K562 (cell line): ENCODE measurements at regions not wholly inside any gene's neighbourhood (a gene's known extent, or its start where the extent isn't known, plus 50 kb on each side); places are given as distances from the start of the nearest gene placed in this dataset.

Experiments
- ATAC-seq: fragments of 200-7000 bp; cut with Tn5 transposase; 3 replicates; pipeline ENCODE4 v1.9.1; 2020; ENCODE audit warnings: moderate library complexity
- BruUV-seq: library from RNA; stranded (reverse); fragments of 400-500 nt; replicated peaks from 2 replicates; lab custom pipeline; 2021; lab: Mats Ljungman, UMichigan
- CTCF ChIA-PET: fragments of 300-600 bp; formaldehyde crosslinking; extraction: SDS; loops from one replicate; lab custom pipeline; 2021; ENCODE audit warnings: low intra/inter-chr PET ratio; lab: Yijun Ruan, JAX
- POLR2A ChIA-PET: fragments of 300-600, 350-650 bp; sonication (Branson Sonifier 250); formaldehyde crosslinking; extraction: SDS; loops from one replicate; lab custom pipeline; 2021; ENCODE audit warnings: antibody characterized with exemption, inconsistent platforms; lab: Yijun Ruan, JAX
- DNase-seq, 4 experiments: peaks; one replicate each; pipeline versions ENCODE4 v3.0.0 to v3.0.0-alpha.2; 2011 to 2018; ENCODE audit warnings: low spot score in 3 of 4, mixed read lengths in 3 of 4; ENCODE audit errors: extremely low read depth in 1 of 4
- FAIRE-seq: peaks from 2 replicates; lab custom pipeline; 2011; peaks lifted over from hg19 to GRCh38; lab: Jason Lieb, UNC
- H2AFZ ChIP-seq: 2 replicates; pipeline ENCODE4 v1.6.0; 2011; ENCODE audit warnings: low read depth, low read length, control low read depth, inconsistent platforms
- H3K27ac ChIP-seq: fragments of 200-600 bp; 3 replicates; pipeline ENCODE4 v1.8.0; 2011; ENCODE audit warnings: low read depth, mild to moderate bottlenecking, control low read depth, inconsistent platforms, low read length, moderate library complexity, mixed read lengths; ENCODE audit errors: extremely low read depth
- H3K27me3 ChIP-seq, 2 experiments: fragments of 300-600 bp in 1 of 2; 2 replicates in 1 of 2; 3 replicates in 1 of 2; pipeline versions ENCODE4 v1.6.0 to v1.8.0; 2011; ENCODE audit warnings: inconsistent platforms in 2 of 2, low read length in 2 of 2, mild to moderate bottlenecking in 1 of 2, mixed read lengths in 1 of 2, moderate library complexity in 1 of 2; ENCODE audit not compliant: control insufficient read depth in 2 of 2, insufficient read depth in 2 of 2
- H3K36me3 ChIP-seq: fragments of 300-600 bp; 3 replicates; pipeline ENCODE4 v1.8.0; 2011; ENCODE audit warnings: mild to moderate bottlenecking, low read length, inconsistent platforms; ENCODE audit not compliant: control insufficient read depth, insufficient read depth
- H3K4me1 ChIP-seq, 2 experiments: fragments of 200-600 bp in 1 of 2; replicated peaks in 1 of 2; 2 replicates in 1 of 2; 3 replicates in 1 of 2; pipeline versions ENCODE4 v1.5.1 to v1.8.0; 2011; ENCODE audit warnings: inconsistent platforms in 2 of 2, low read length in 2 of 2, mild to moderate bottlenecking in 1 of 2, mixed read lengths in 1 of 2, moderate library complexity in 1 of 2; ENCODE audit not compliant: control insufficient read depth in 2 of 2, insufficient read depth in 2 of 2
- H3K4me2 ChIP-seq: 2 replicates; pipeline ENCODE4 v1.6.1; 2011; ENCODE audit warnings: low read length, control low read depth, inconsistent platforms, mixed read lengths; ENCODE audit not compliant: insufficient read depth
- H3K4me3 ChIP-seq: fragments of 200-600 bp; sonication (generic), shearing (Covaris generic); 2 replicates; pipeline ENCODE4 v1.5.1; 2016; ENCODE audit warnings: control low read depth, inconsistent platforms
- H3K79me2 ChIP-seq: fragments of 200-600 bp; 3 replicates; pipeline ENCODE4 v1.8.0; 2011; ENCODE audit warnings: low read length, inconsistent platforms; ENCODE audit not compliant: control insufficient read depth, insufficient read depth
- H3K9ac ChIP-seq, 2 experiments: 2 replicates each; pipeline versions ENCODE4 v1.6.0 to v1.6.1; 2011; ENCODE audit warnings: low read depth in 2 of 2, low read length in 2 of 2, control low read depth in 1 of 2, inconsistent platforms in 1 of 2, mild to moderate bottlenecking in 1 of 2, mixed read lengths in 1 of 2; ENCODE audit not compliant: insufficient read depth in 1 of 2
- H3K9me1 ChIP-seq: one replicate; pipeline ENCODE4 v1.6.0; 2011; ENCODE audit warnings: inconsistent platforms, mild to moderate bottlenecking, low read length, moderate library complexity; ENCODE audit not compliant: control insufficient read depth, insufficient read depth
- H3K9me3 ChIP-seq: replicated peaks from 2 replicates; pipeline ENCODE4 v1.5.1; 2011; ENCODE audit warnings: low read depth, low read length, inconsistent platforms; ENCODE audit not compliant: control insufficient read depth, insufficient read depth
- H4K20me1 ChIP-seq: replicated peaks from 2 replicates; pipeline ENCODE4 v1.6.1; 2011; ENCODE audit warnings: low read length, inconsistent platforms, mixed read lengths; ENCODE audit not compliant: control insufficient read depth, insufficient read depth
- ARHGAP35 ChIP-seq: fragments of 450-650 bp; IDR thresholded peaks from 2 replicates; pipeline ENCODE4 v1.6.1; 2018; ENCODE audit not compliant: partially characterized antibody
- ARID2 ChIP-seq: fragments of 450-650 bp; IDR thresholded peaks from 2 replicates; pipeline ENCODE4 v1.6.1; 2017; ENCODE audit warnings: antibody characterized with exemption, mild to moderate bottlenecking
- CBX8 ChIP-seq: fragments of 200-600 bp; sonication (generic); IDR thresholded peaks from 2 replicates; pipeline ENCODE4 v1.6.1; 2012; ENCODE audit warnings: borderline replicate concordance, mixed run types, low read depth, mild to moderate bottlenecking, moderate library complexity, mixed read lengths, low read length, control low read depth, inconsistent platforms; ENCODE audit not compliant: poor library complexity, severe bottlenecking; ENCODE audit errors: extremely low read depth
- CHD1 ChIP-seq: fragments of 200-600 bp; sonication (generic); IDR thresholded peaks from one replicate; pipeline ENCODE4 v1.6.1; 2012; ENCODE audit warnings: mild to moderate bottlenecking, moderate library complexity, low read length, inconsistent platforms
- CSDE1 ChIP-seq, 2 experiments: fragments of 450-650 bp; IDR thresholded peaks; 2 replicates each; pipeline ENCODE4 v1.6.1; 2016; ENCODE audit warnings: mild to moderate bottlenecking in 1 of 2
- SMAD3 ChIP-seq: fragments of 450-650 bp; formaldehyde crosslinking; conservative IDR thresholded peaks from 2 replicates; pipeline ENCODE4 v1.4.0; 2020; ENCODE audit warnings: mild to moderate bottlenecking
- ZFP36 ChIP-seq: fragments of 150-350 bp; IDR thresholded peaks from 2 replicates; pipeline ENCODE4 v1.6.1; 2018; ENCODE audit warnings: low read length, low read depth; ENCODE audit not compliant: partially characterized antibody
- ZFPM2 ChIP-seq: fragments of 250-450 bp; sonication (Bioruptor Pico); IDR thresholded peaks from 2 replicates; pipeline ENCODE4 v1.5.1; 2022; ENCODE audit warnings: mild to moderate bottlenecking
- ZNF707 ChIP-seq: fragments of 250-450 bp; sonication (Bioruptor Pico); conservative IDR thresholded peaks from 2 replicates; pipeline ENCODE4 v1.8.0; 2022; ENCODE audit warnings: inconsistent platforms, mild to moderate bottlenecking, moderate library complexity
- ZNF764 ChIP-seq: fragments of 250-450 bp; sonication (Bioruptor Pico); IDR thresholded peaks from 2 replicates; pipeline ENCODE4 v1.4.0; 2020; ENCODE audit warnings: low read depth, mild to moderate bottlenecking, moderate library complexity
- WGBS: fragments of 100-300 bp; shearing (Covaris generic); methylation state at CpG from one replicate; pipeline ENCODE4 v1.1.6; 2016; ENCODE audit warnings: low coverage, mixed read lengths; ENCODE audit not compliant: insufficient coverage; ENCODE audit errors: missing lambda C conversion rate; 5-methylcytosine and 5-hydroxymethylcytosine counted together
- in situ Hi-C: fragments of 300-500 bp; cut with MboI; formaldehyde crosslinking; loops from 4 replicates; pipeline ENCODE4 v1.15.0; 2018; ENCODE audit warnings: inconsistent platforms, mixed read lengths
- intact Hi-C: fragments of 100-400 bp; cut with micrococcal nuclease; formaldehyde crosslinking; loops from 2 replicates; pipeline ENCODE4 v1.14.2; 2022
- TF ChIP-seq, protein P1 (sequence below): fragments of 450-650 bp; IDR thresholded peaks from 2 replicates; pipeline ENCODE4 v1.6.1; 2016; ENCODE audit warnings: mild to moderate bottlenecking
- TF ChIP-seq, protein P2 (sequence below): fragments of 450-650 bp; IDR thresholded peaks from 2 replicates; pipeline ENCODE4 v1.6.1; 2016; ENCODE audit warnings: borderline replicate concordance

DNA sequence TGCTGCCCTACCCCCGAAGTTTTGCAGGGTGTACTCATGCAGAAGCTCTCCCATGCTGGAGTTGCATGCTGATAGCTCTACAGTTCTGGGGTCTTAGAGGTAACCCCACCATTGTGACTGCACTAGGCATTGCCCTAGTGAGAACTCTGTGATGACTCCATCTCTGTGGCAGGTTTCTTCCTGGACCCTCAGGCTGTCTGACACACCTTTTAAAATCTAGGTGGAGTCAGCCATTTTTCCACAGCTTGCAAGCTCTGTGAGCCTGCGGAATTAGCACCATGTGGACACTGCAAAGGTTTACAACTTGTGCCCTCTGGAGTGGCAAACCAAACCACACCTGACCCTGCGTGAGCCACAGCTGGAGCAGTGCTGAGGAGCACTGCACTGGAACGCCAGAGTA, 636.2 kb upstream of the SPRY2 start:
- no peak overlapping the region for H3K4me2 ChIP-seq
- H3K9me1 ChIP-seq, result no peaks in the 10 kb centered on the region
- CTCF ChIA-PET, result no interaction called here
- no peak overlapping the region for H3K4me3 ChIP-seq
- intact Hi-C loops, result no loop called here
- TF ChIP-seq, protein P1, sequence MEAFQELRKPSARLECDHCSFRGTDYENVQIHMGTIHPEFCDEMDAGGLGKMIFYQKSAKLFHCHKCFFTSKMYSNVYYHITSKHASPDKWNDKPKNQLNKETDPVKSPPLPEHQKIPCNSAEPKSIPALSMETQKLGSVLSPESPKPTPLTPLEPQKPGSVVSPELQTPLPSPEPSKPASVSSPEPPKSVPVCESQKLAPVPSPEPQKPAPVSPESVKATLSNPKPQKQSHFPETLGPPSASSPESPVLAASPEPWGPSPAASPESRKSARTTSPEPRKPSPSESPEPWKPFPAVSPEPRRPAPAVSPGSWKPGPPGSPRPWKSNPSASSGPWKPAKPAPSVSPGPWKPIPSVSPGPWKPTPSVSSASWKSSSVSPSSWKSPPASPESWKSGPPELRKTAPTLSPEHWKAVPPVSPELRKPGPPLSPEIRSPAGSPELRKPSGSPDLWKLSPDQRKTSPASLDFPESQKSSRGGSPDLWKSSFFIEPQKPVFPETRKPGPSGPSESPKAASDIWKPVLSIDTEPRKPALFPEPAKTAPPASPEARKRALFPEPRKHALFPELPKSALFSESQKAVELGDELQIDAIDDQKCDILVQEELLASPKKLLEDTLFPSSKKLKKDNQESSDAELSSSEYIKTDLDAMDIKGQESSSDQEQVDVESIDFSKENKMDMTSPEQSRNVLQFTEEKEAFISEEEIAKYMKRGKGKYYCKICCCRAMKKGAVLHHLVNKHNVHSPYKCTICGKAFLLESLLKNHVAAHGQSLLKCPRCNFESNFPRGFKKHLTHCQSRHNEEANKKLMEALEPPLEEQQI, result no peak
- TF ChIP-seq CBX8 (no peak), ZFP36 (no peak), ZFPM2 (CRISPR knock-in tag) (no peak), SMAD3 (CRISPR knock-in tag) (no peak), ZNF707 (CRISPR knock-in tag) (no peak), ZNF764 (no peak), ARHGAP35 (no peak), CHD1 (no peak), CSDE1 (IDR thresholded peaks at IDR 0.05) (no peak), ARID2 (no peak)
- TF ChIP-seq, protein P2, sequence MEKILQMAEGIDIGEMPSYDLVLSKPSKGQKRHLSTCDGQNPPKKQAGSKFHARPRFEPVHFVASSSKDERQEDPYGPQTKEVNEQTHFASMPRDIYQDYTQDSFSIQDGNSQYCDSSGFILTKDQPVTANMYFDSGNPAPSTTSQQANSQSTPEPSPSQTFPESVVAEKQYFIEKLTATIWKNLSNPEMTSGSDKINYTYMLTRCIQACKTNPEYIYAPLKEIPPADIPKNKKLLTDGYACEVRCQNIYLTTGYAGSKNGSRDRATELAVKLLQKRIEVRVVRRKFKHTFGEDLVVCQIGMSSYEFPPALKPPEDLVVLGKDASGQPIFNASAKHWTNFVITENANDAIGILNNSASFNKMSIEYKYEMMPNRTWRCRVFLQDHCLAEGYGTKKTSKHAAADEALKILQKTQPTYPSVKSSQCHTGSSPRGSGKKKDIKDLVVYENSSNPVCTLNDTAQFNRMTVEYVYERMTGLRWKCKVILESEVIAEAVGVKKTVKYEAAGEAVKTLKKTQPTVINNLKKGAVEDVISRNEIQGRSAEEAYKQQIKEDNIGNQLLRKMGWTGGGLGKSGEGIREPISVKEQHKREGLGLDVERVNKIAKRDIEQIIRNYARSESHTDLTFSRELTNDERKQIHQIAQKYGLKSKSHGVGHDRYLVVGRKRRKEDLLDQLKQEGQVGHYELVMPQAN, result no peak
- H2AFZ ChIP-seq, result no peak overlapping the region
- FAIRE-seq, result no peak
- ATAC-seq, result no peak
- POLR2A ChIA-PET, result no interaction called here
- no peak overlapping the region for H3K9ac ChIP-seq
- H3K9me3 ChIP-seq, result no peaks in the 10 kb centered on the region
- no peaks in the 10 kb centered on the region for H3K27me3 ChIP-seq
- no peak for DNase-seq
- no peaks in the 10 kb centered on the region for H3K4me1 ChIP-seq
- no peaks in the 10 kb centered on the region for H4K20me1 ChIP-seq
- BruUV-seq, result no TSS peak
- in situ Hi-C loops, result no loop called here
- H3K79me2 ChIP-seq, result no peaks in the 10 kb centered on the region
- 4% methylated on average over 4 of the region's 4 CpGs for WGBS
- no peaks in the 10 kb centered on the region for H3K36me3 ChIP-seq
- H3K27ac ChIP-seq, result no peak overlapping the region
